CD14-positive monocyte (primary cell): ENCODE measurements at regions not wholly inside any gene's neighbourhood (a gene's known extent, or its start where the extent isn't known, plus 50 kb on each side); places are given as distances from the start of the nearest gene placed in this dataset.

Experiments used
- DNase-seq, 3 donors: peaks; one replicate each; pipeline ENCODE4 v3.0.0-alpha.2; 2011 to 2022
- H2AFZ ChIP-seq: 2 replicates; pipeline ENCODE4 v1.6.0; 2012; ENCODE audit warnings: mild to moderate bottlenecking, low read depth, low read length, inconsistent platforms; ENCODE audit not compliant: insufficient read depth, poor library complexity, severe bottlenecking
- H3K27ac ChIP-seq, 2 donors: 1 replicate in 1 of 2; 2 replicates in 1 of 2; pipeline ENCODE4 v1.5.1; 2012 to 2013; ENCODE audit warnings: low read length in 2 of 2, control low read depth in 1 of 2, inconsistent platforms in 1 of 2, low read depth in 1 of 2, mild to moderate bottlenecking in 1 of 2
- H3K27me3 ChIP-seq, 2 donors: one replicate each; pipeline versions ENCODE4 v1.6.0 to v1.6.1; 2011 to 2013; ENCODE audit warnings: low read length in 2 of 2; ENCODE audit not compliant: control insufficient read depth in 2 of 2, insufficient read depth in 2 of 2
- H3K36me3 ChIP-seq, 2 donors: replicated peaks in 1 of 2; 1 replicate in 1 of 2; 2 replicates in 1 of 2; pipeline versions ENCODE4 v1.5.1 to v1.6.1; 2012 to 2013; ENCODE audit warnings: low read length in 2 of 2, control low read depth in 1 of 2, inconsistent platforms in 1 of 2, mild to moderate bottlenecking in 1 of 2; ENCODE audit not compliant: insufficient read depth in 2 of 2, control insufficient read depth in 1 of 2
- H3K4me1 ChIP-seq, 2 donors: 1 replicate in 1 of 2; 2 replicates in 1 of 2; pipeline versions ENCODE4 v1.5.1 to v1.6.1; 2012 to 2013; ENCODE audit warnings: low read length in 2 of 2, control low read depth in 1 of 2, inconsistent platforms in 1 of 2, mild to moderate bottlenecking in 1 of 2, moderate library complexity in 1 of 2; ENCODE audit not compliant: insufficient read depth in 2 of 2, control insufficient read depth in 1 of 2
- H3K4me2 ChIP-seq: replicated peaks from 2 replicates; pipeline ENCODE3; 2012; ENCODE audit warnings: low read length, moderate library complexity, mild to moderate bottlenecking; ENCODE audit not compliant: poor library complexity, severe bottlenecking; ENCODE audit errors: extremely low read depth
- H3K4me3 ChIP-seq, 3 experiments: fragments of 200-600 bp in 1 of 3; sonication (generic) in 1 of 3; replicated peaks in 1 of 3; 1 replicate in 2 of 3; 2 replicates in 1 of 3; pipeline ENCODE4 v1.5.1; 2011 to 2013; ENCODE audit warnings: low read length in 3 of 3, mild to moderate bottlenecking in 3 of 3, control low read depth in 2 of 3, low read depth in 2 of 3, inconsistent platforms in 1 of 3, moderate library complexity in 1 of 3
- H3K79me2 ChIP-seq: 2 replicates; pipeline ENCODE4 v1.6.0; 2012; ENCODE audit warnings: mild to moderate bottlenecking, control low read depth, inconsistent platforms, low read length, moderate library complexity; ENCODE audit not compliant: insufficient read depth
- H3K9ac ChIP-seq: 2 replicates; pipeline ENCODE4 v1.6.0; 2017; ENCODE audit warnings: low read length, mild to moderate bottlenecking; ENCODE audit not compliant: insufficient read depth, poor library complexity, severe bottlenecking
- H3K9me3 ChIP-seq, 2 donors: replicated peaks in 1 of 2; 1 replicate in 1 of 2; 2 replicates in 1 of 2; pipeline versions ENCODE4 v1.5.1 to v1.6.1; 2012 to 2013; ENCODE audit warnings: low read length in 2 of 2, control low read depth in 1 of 2; ENCODE audit not compliant: control insufficient read depth in 1 of 2, insufficient read depth in 1 of 2
- H4K20me1 ChIP-seq: 2 replicates; pipeline ENCODE4 v1.6.0; 2012; ENCODE audit warnings: mild to moderate bottlenecking, low read length, control low read depth, moderate library complexity; ENCODE audit not compliant: insufficient read depth
- H3K27ac Mint-ChIP-seq, 7 donors: one replicate each; pipeline ENCODE4 v1.8.0; 2020; ENCODE audit warnings: mild to moderate bottlenecking in 7 of 7, mixed read lengths in 7 of 7, moderate library complexity in 6 of 7, inconsistent platforms in 2 of 7
- H3K27me3 Mint-ChIP-seq, 3 donors: one replicate each; pipeline ENCODE4 v1.8.0; 2021 to 2022; ENCODE audit warnings: low read depth in 3 of 3, mild to moderate bottlenecking in 3 of 3, mixed read lengths in 3 of 3, moderate library complexity in 3 of 3, inconsistent platforms in 1 of 3
- H3K36me3 Mint-ChIP-seq, 2 donors: one replicate each; pipeline ENCODE4 v1.8.0; 2020; ENCODE audit warnings: mixed read lengths in 2 of 2, inconsistent platforms in 1 of 2, mild to moderate bottlenecking in 1 of 2
- H3K4me1 Mint-ChIP-seq: one replicate; pipeline ENCODE4 v1.8.0; 2020; ENCODE audit warnings: mild to moderate bottlenecking, mixed read lengths
- H3K4me3 Mint-ChIP-seq, 2 donors: one replicate each; pipeline ENCODE4 v1.8.0; 2020; ENCODE audit warnings: mild to moderate bottlenecking in 2 of 2, mixed read lengths in 2 of 2, moderate library complexity in 1 of 2
- H3K9me3 Mint-ChIP-seq, 7 donors: one replicate each; pipeline ENCODE4 v1.8.0; 2020 to 2022; ENCODE audit warnings: mixed read lengths in 7 of 7, mild to moderate bottlenecking in 6 of 7, moderate library complexity in 6 of 7, inconsistent platforms in 2 of 7
- WGBS: methylation state at CpG from one replicate; pipeline ENCODE4 v1.1.5; 2013; ENCODE audit warnings: missing lambda C conversion rate; ENCODE audit not compliant: insufficient coverage; 5-methylcytosine and 5-hydroxymethylcytosine counted together
- intact Hi-C, 2 donors: fragments of 100-400 bp; cut with micrococcal nuclease; formaldehyde crosslinking; loops; one replicate each; pipeline versions ENCODE4 v1.15.0 to v1.15.1; 2023
- TF ChIP-seq, protein P1 (sequence below): fragments of 200-600 bp; IDR thresholded peaks from one replicate; pipeline ENCODE4 v1.8.0; 2022; ENCODE audit warnings: antibody characterized with exemption, mild to moderate bottlenecking

DNA sequence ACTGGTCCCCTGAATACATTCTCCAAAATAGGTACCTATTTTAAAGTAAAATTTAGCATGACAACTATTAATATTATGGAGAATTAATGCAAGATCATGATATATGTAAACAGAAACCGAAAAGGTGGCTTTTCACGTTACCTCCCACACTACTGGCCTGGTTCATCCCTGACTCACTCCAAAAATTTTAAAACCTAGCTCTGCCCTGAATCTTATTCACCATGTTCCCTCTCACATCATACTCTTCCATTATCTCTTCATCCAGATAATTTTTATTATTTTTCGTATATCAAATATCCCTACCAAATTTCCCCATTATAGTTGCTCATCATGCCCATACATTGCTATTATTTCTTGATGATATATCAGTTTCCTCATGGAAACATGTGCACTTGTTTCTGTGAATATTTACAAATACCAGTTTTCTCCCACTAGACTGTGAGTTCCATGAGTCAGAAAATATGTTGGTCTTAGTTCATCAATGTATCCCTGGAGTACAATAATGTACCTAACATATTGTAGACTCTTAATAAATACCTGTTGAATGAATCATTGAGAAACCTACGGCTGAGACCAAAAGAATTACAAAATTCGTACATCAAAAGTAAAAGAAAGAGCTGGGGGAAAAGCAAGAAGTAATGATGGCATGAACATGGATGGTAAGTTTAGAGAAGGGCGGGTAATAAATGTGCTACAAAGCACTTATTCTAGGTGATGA, 360.1 kb upstream of the CHAC2 start:
- DNase-seq, result no peak
- Histone ChIP-seq H3K27me3 (no peaks in the 10 kb centered on the region), H4K20me1 (no peaks in the 10 kb centered on the region), H3K27ac (no peak overlapping the region), H3K36me3 (no peaks in the 10 kb centered on the region), H2AFZ (no peak overlapping the region), H3K9me3 (no peaks in the 10 kb centered on the region), H3K9ac (no peak overlapping the region), H3K4me3 (no peak overlapping the region), H3K4me2 (no peak overlapping the region), H3K79me2 (no peaks in the 10 kb centered on the region), H3K4me1 (no peaks in the 10 kb centered on the region)
- peaks cover 2 to 11% (median 7%) of the 10 kb centered on the region in 7 donors for H3K9me3 Mint-ChIP-seq
- no peak overlapping the region for H3K27ac Mint-ChIP-seq
- TF ChIP-seq, protein P1, sequence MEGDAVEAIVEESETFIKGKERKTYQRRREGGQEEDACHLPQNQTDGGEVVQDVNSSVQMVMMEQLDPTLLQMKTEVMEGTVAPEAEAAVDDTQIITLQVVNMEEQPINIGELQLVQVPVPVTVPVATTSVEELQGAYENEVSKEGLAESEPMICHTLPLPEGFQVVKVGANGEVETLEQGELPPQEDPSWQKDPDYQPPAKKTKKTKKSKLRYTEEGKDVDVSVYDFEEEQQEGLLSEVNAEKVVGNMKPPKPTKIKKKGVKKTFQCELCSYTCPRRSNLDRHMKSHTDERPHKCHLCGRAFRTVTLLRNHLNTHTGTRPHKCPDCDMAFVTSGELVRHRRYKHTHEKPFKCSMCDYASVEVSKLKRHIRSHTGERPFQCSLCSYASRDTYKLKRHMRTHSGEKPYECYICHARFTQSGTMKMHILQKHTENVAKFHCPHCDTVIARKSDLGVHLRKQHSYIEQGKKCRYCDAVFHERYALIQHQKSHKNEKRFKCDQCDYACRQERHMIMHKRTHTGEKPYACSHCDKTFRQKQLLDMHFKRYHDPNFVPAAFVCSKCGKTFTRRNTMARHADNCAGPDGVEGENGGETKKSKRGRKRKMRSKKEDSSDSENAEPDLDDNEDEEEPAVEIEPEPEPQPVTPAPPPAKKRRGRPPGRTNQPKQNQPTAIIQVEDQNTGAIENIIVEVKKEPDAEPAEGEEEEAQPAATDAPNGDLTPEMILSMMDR, result no peak
- WGBS, result 90% methylated on average over 1 of the region's 6 CpGs
- no peaks in the 10 kb centered on the region for H3K36me3 Mint-ChIP-seq
- intact Hi-C loops, result no loop called here
- no peaks in the 10 kb centered on the region for H3K27me3 Mint-ChIP-seq
- H3K4me3 Mint-ChIP-seq, result no peak overlapping the region
- H3K4me1 Mint-ChIP-seq, result no peaks in the 10 kb centered on the region

GRCh38 chr2:53403792-53404413, 363.7 kb upstream of the CHAC2 start:
- WGBS, result no CpG with 5 or more reads among the region's 4 CpGs
- H3K9ac ChIP-seq, result no peak overlapping the region
- H3K36me3 ChIP-seq, result no peaks in the 10 kb centered on the region
- intact Hi-C loops, result no loop called here
- H3K4me3 ChIP-seq, result no peak overlapping the region
- no peak overlapping the region for H3K4me2 ChIP-seq
- no peaks in the 10 kb centered on the region for H3K4me1 ChIP-seq
- no peaks in the 10 kb centered on the region for H3K27me3 ChIP-seq
- H3K4me1 Mint-ChIP-seq, result no peaks in the 10 kb centered on the region
- peaks cover 5 to 7% of the 10 kb centered on the region in 2 donors for H3K9me3 ChIP-seq
- peaks cover 0 to 2% (median 2%) of the 10 kb centered on the region in 3 donors for H3K27me3 Mint-ChIP-seq
- no peak overlapping the region for H2AFZ ChIP-seq
- H3K9me3 Mint-ChIP-seq, result peaks cover 2 to 10% (median 6%) of the 10 kb centered on the region in 7 donors
- no peak overlapping the region for H3K4me3 Mint-ChIP-seq
- DNase-seq, result no peak
- H3K79me2 ChIP-seq, result no peaks in the 10 kb centered on the region
- no peaks in the 10 kb centered on the region for H3K36me3 Mint-ChIP-seq
- TF ChIP-seq, protein P1, result no peak
- no peaks in the 10 kb centered on the region for H4K20me1 ChIP-seq
- H3K27ac ChIP-seq, result no peak overlapping the region
- no peak overlapping the region for H3K27ac Mint-ChIP-seq
